ENCODE measurements at regions not wholly inside any gene's neighbourhood (a gene's known extent, or its start where the extent isn't known, plus 50 kb on each side); places are given as distances from the start of the nearest gene placed in this dataset.

GRCh38 chr3:11093823-11094340, 60.4 kb upstream of the HRH1 start:
- Histone ChIP-seq H4K91ac (ENCODE audit: insufficient read depth, low read depth, low read length) (no peak overlapping the region), H3K9me1 (ENCODE audit: insufficient read depth, low read length) (peaks cover 9% of the 10 kb centered on the region), H4K5ac (ENCODE audit: low read depth, low read length) (no peak overlapping the region), H3K9ac (ENCODE audit: low read depth, low read length) (no peak overlapping the region), H3K27me3 (ENCODE audit: control insufficient read depth, insufficient read depth, low read length) (no peaks in the 10 kb centered on the region), H2BK120ac (ENCODE audit: low read depth, low read length) (no peak overlapping the region), H3K56ac (ENCODE audit: extremely low read depth, insufficient read depth, low read length) (no peak overlapping the region), H3K4me1 (ENCODE audit: control insufficient read depth, insufficient read depth, low read length) (peaks cover 11% of the 10 kb centered on the region), H3K18ac (ENCODE audit: low read depth, low read length) (no peak overlapping the region), H3K9me3 (ENCODE audit: control insufficient read depth, insufficient read depth, low read length) (no peaks in the 10 kb centered on the region), H3K14ac (replicated peaks; ENCODE audit: low read depth, low read length) (no peak overlapping the region), H3K23ac (ENCODE audit: low read depth, low read length) (no peak overlapping the region), H3K4ac (ENCODE audit: low read depth, low read length) (no peak overlapping the region), H4K8ac (ENCODE audit: low read depth in 2 of 2, low read length in 2 of 2) (no peak overlapping the region), H2BK5ac (ENCODE audit: low read depth, low read length, poor library complexity, severe bottlenecking) (no peak overlapping the region), H4K20me1 (ENCODE audit: insufficient read depth, low read length) (no peaks in the 10 kb centered on the region), H2AK9ac (replicated peaks; ENCODE audit: low read depth, low read length, poor library complexity) (no peak overlapping the region), H2AK5ac (ENCODE audit: low read depth, low read length) (no peak overlapping the region), H2AFZ (replicated peaks; ENCODE audit: low read length, poor library complexity) (no peak overlapping the region), H2BK20ac (ENCODE audit: low read depth, low read length) (no peak overlapping the region), H3K36me3 (ENCODE audit: control insufficient read depth, insufficient read depth, low read length) (no peaks in the 10 kb centered on the region), H3K4me2 (ENCODE audit: low read depth, low read length) (no peak overlapping the region), H3K27ac (ENCODE audit: insufficient read depth, low read length) (no peak overlapping the region), H2BK15ac (ENCODE audit: low read depth, low read length) (no peak overlapping the region), H3K79me1 (ENCODE audit: low read depth in 1 of 2, low read length in 2 of 2) (no peaks in the 10 kb centered on the region), H3K4me3 (ENCODE audit: insufficient read depth, low read depth, low read length) (no peak overlapping the region)
- ChIA-PET POLR2A (ENCODE audit: unreplicated experiment) (no interaction called here), CTCF (interaction anchor here (1.4 kb wide), 1 partner anchor 33 kb away, joined by 4 read pairs; no protein-coding TSS in a partner anchor)
- TF ChIP-seq USF2 (IDR thresholded peaks at IDR 0.05; ENCODE audit: low read depth, low read length) (no peak), CHD1 (IDR thresholded peaks at IDR 0.05; ENCODE audit: low read depth, low read length) (no peak), POLR2A (IDR thresholded peaks at IDR 0.05; ENCODE audit: low read depth, low read length) (no peak)
- ATAC-seq (ENCODE audit: low read depth) (no peak), DNase-seq (no peak)
- BruUV-seq (replicated peaks), result no TSS peak
- 95% methylated on average over 15 of the region's 36 CpGs; no CpG with 5 or more reads in 1 of the 2 experiments for WGBS, 2 experiments (ENCODE audit: extremely low coverage in 2 of 2, insufficient read length in 1 of 2)
- in situ Hi-C loops (cut with MboI; ENCODE audit: low sequenced_read_pairs), result no loop called here
- dilution Hi-C loops (cut with HindIII; ENCODE audit: low sequenced_read_pairs, unreplicated experiment), result no loop called here
- intact Hi-C loops (cut with micrococcal nuclease), result no loop called here
